Ecto neural progenitor cell (in vitro differentiated cells): ENCODE measurements at regions not wholly inside any gene's neighbourhood (a gene's known extent, or its start where the extent isn't known, plus 50 kb on each side); places are given as distances from the start of the nearest gene placed in this dataset.

ENCODE experiments used
- DNase-seq: peaks from one replicate; pipeline ENCODE4 v3.0.0-alpha.2; 2018; ENCODE audit warnings: low spot score

- no peak for DNase-seq
Observed at GRCh38 chr19:30708416-30709178, 336.4 kb downstream of the ZNF536 start.

DNA sequence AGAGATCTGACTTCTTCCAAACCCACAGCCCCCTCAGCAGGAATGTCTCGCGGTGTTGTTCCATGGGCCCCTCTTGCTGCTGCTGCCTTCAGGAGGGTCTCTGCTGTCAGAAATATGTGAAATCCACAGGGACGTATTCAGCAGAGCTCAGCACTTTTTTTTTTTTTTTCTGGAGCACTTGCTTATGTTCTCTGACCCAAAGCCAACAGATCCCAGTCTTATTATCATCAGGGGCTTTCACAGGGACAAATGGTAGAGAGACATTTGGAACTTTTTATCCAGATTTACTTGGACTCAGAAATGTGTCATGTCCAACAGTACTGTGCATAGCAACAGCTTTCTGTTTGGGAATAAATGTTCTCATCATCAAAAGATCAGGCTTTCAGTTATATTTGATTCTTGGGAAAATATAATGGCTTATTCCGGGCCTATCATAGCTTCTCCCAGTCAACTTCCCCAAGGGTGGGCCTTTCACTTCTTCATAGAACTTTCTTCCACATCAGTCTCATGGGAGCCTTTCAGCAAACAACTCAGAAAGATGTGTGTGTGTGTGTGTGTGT is 332.7 kb downstream of the ZNF536 start:
- DNase-seq, result no peak

GRCh38 chr19:30703645-30704044 is 331.5 kb downstream of the ZNF536 start:
- DNase-seq, result no peak

DNA sequence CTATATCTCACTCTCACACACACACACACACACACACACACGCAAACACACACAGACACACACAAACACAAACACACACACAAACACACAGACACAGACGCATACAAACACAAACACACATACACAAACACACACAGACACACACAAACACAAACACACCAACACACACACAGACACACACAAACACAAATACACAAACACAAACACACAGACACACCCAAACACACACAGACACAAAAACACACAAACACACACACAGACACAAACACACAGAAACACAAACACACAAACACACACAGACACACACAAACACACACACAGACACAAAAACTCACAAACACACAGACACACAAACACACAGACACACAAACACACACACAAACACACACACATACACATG is 329.0 kb downstream of the ZNF536 start:
- no peak for DNase-seq

GRCh38 chr19:30699871-30700280 is 327.7 kb downstream of the ZNF536 start:
- no peak for DNase-seq

DNA sequence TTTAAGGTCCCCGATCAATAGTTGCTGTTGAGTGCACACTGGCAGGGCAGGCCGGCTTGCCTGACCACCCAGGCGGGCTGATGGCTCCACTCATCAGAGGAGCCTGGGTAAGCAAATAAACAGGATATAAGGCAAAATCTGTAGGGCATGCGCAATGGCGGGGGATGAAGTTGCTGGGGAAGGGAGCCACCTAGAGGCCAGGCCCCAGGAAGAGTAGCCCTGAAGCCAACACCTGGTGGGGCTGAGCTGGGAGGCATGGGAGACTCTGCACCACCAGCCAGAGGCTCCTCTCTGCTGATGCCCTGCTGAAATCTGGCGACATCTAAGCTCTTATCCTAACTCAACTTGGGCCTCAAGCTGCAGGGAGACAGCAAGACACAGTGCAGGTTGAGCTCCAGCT is 324.3 kb downstream of the ZNF536 start:
- peak; percentile 78 for DNase-seq

GRCh38 chr19:30695171-30695875 is 323.1 kb downstream of the ZNF536 start:
- no peak for DNase-seq

DNA sequence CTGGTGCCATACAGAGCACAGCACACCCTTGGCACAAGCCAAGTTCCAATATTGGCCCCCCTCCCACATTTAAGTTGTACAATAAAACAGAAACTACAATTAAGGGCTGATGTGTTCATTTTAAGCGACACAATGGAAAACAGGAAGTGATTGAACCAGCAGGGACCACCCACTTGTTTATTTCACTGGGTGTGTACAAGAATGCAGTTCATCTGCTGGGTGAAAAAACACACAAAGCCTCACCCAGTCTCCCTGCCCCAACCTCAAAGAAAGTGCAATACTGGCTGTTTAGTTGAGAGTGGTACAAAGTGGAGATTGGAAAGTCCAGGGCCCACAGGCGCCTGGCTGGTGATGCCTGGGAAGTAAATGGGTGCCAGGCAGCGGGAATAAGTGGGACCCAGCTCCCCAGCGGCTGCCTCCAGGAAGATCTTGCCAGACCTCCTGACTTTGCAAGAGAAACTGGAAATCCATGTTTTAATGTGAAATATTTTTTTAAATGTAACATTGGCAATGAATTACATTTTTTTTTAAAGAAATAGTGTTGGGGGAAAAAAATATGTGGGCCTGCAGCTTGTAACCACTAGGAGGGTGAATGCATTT is 322.1 kb downstream of the ZNF536 start:
- no peak for DNase-seq

GRCh38 chr19:30692879-30693503 is 320.8 kb downstream of the ZNF536 start:
- no peak for DNase-seq

DNA sequence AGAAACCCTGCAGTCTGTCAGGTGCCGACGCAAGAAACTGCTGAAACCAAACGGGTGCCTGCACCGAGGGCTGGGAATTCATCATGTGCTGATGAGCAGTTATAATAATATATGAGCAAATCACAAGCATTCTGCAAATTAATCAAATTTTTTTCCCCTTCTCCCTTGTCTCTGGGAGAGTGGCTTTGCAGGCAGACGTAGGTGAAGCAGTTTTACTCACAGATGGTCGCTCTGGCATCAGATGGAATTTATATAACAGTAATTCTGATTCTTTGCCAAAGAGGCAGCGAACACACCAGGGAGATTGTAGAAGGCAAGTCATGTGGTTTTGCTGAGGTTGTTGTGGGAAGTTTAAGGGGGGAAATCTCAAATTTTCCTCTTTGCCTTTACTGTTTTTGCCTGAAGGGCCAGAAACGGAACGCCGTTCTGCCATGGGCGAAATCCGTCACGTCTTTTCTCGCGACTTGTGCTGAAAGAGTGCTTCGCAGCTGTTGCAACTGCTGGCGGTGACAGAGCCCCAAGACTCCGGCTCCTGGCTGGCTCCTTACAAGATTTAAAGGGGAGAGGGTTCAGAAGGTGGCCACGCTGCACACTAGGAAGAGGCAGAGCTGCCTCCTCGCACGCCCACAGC is 320.1 kb downstream of the ZNF536 start:
- no peak for DNase-seq

- no peak for DNase-seq
Observed at GRCh38 chr19:30691819-30692166, 319.6 kb downstream of the ZNF536 start.

DNA sequence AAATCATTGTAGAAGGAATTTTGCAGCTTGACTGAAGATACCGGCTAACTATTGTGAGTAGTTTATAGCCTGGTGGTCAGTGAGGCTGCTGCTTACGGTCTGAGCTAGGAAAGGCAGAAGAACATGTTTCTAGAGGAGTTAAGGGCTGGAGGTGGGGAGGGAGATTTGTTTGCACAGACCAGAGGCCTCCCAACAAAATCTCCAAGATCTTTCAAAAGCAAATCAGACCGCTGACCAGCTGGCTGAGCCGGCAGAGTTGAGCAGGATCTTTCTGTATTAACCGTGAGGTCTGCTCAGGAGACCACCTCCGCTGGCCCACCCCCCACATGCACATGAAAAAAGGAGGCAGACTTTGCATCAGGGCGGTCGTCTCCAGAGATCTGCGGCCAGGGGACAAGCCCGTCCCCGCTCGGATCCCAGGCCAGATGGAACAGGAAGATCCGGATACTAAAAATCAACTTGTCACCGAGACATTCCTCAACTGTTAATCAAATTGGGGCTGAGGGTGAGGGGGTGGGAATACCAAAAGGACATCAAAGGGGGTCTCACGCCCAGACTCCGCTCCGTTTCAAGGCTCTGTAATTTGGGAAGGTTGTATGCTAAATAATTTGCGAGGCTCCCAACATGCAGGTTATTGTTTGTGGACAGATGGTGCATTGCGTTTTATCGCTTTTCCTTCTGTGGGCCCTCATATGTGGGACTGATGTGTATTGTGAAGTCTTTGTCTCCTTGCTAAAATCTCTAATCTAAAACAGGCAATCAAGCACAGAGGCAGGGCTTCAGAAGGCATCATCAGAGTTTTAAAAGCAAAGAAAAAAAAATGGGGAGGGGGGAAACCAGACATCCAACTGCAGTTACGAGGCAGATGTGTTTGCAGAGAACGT is 319.0 kb downstream of the ZNF536 start:
- DNase-seq, result no peak

- DNase-seq, result no peak
Observed at GRCh38 chr19:30690525-30690924, 318.3 kb downstream of the ZNF536 start.

DNA sequence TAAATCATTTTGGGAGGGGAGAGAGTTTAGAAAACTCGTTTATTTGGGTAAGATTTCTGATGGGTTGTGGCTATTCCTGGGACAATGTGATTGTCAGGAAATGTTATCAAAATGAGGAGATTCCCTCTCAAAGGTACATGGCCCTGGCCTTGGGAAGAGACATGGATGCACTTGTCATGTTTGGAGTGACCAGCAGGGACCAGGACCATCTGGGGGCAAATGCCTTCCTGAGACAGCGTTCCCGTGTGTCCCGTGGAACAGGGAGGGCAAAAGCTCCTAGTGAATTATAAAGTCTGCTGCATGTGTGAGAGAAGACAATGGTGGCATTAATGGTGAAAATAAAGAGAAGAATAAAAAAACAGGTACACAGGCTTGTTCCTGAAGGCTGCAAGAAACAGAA is 317.3 kb downstream of the ZNF536 start:
- no peak for DNase-seq

GRCh38 chr19:30688696-30689095 is 316.5 kb downstream of the ZNF536 start:
- no peak for DNase-seq

- no peak for DNase-seq
Observed at GRCh38 chr19:30686826-30687566, 314.8 kb downstream of the ZNF536 start.

DNA sequence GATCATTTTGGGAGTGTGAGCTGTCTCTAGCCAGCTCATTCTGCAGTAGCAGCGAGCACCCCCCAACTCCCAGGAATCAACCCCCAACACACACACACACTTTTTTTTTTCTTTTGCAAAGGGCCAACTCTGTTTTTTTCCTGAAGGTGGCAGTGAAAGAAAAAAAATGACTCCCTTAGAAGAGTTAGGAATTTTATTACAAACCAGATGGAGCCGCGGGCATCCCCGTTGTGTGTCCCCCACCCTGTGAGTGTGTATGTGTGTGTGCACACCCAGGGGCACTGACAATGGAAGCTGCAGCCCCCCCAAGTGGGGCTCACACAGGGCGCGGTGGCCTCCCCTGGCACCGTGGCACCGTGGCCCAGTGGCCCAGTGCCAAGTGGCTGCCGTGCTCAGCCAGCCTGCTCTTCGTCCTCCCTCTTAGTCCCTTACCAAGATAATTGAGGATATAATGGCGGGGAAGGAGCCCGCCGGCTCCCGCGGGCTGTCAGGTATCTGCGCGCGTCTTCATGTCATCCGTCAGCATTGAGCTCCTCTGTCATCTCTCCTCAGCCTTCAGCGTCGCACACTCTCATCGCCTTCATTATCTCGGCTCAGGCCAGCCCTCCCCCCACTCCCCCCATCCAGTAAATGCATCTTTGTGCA is 314.1 kb downstream of the ZNF536 start:
- no peak for DNase-seq

DNA sequence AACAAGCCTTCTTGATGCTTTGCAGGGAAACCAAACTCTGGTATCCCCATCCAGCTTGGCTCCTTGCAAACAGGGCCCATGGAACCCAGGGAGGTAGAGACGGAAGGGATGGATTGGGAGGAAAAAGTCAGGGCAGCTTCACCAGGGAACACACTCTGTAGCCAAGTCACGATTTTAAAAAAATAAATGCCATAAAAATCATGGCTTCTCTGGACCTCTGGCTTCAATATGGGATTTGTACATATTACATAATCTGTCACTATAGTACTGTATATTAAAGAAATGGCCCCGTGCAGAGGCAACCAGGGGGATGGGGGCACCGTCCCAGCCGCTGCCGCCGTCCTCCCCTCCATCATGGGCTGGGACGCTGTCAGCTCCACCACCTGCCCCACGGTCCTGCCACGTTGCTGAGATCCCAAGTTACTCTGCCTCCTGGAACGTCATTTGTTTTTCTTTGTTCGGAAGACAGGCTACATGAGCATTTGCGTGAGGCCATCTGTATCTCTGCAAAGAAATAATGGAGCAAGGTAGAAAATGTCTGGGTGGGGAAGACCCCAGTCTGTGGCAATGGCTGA is 313.3 kb downstream of the ZNF536 start:
- no peak for DNase-seq

- DNase-seq, result no peak
Observed at GRCh38 chr19:30684613-30685012, 312.4 kb downstream of the ZNF536 start.
